Right renal pelvis (tissue), 4 donors: ENCODE measurements at regions not wholly inside any gene's neighbourhood (a gene's known extent, or its start where the extent isn't known, plus 50 kb on each side); places are given as distances from the start of the nearest gene placed in this dataset.
A peak's percentile ranks its signal among the peaks of the same experiment; 100 is the strongest.
"Not testable (repeated sequence)": the region's sequence is repeated elsewhere in the genome, so short reads cannot be mapped to it uniquely, and the experiment has no call there.

Source experiments
- DNase-seq, 4 donors: peaks; one replicate each; pipeline ENCODE4 v3.0.0-alpha.2; 2013; ENCODE audit warnings: low read depth in 4 of 4, low spot score in 3 of 4, missing footprints in 1 of 4

GRCh38 chr4:149211876-149212275 lies 603.8 kb downstream of the IQCM start:
- no peak for DNase-seq

- no peak for DNase-seq
Observed at GRCh38 chr4:149203256-149204001, 612.2 kb downstream of the IQCM start.

GRCh38 chr4:149202117-149202516 lies 613.5 kb downstream of the IQCM start:
- no peak for DNase-seq

GRCh38 chr4:149199594-149199993 lies 616.0 kb downstream of the IQCM start:
- no peak for DNase-seq

- no peak for DNase-seq
Observed at GRCh38 chr4:149194061-149194460, 621.6 kb downstream of the IQCM start.

GRCh38 chr4:149187726-149188125 lies 627.9 kb downstream of the IQCM start:
- no peak for DNase-seq

- no peak for DNase-seq
Observed at GRCh38 chr4:149183638-149184037, 632.0 kb downstream of the IQCM start.

- not testable (repeated sequence) for DNase-seq
Observed at GRCh38 chr4:149181459-149181858, 634.2 kb downstream of the IQCM start.

GRCh38 chr4:149176039-149176438 lies 639.6 kb downstream of the IQCM start:
- DNase-seq = no peak

GRCh38 chr4:149175549-149175948 lies 640.1 kb downstream of the IQCM start:
- no peak for DNase-seq

- DNase-seq = no peak
Observed at GRCh38 chr4:149173241-149174013, 642.2 kb downstream of the IQCM start.

GRCh38 chr4:149168645-149169044 lies 647.0 kb downstream of the IQCM start:
- DNase-seq = no peak

GRCh38 chr4:149166876-149167275 lies 648.8 kb downstream of the IQCM start:
- DNase-seq = peak in 1 of 4 donors; percentile 31

GRCh38 chr4:149166365-149166764 lies 649.3 kb downstream of the IQCM start:
- no peak for DNase-seq

- DNase-seq = no peak
Observed at GRCh38 chr4:149164282-149164681, 651.4 kb downstream of the IQCM start.

GRCh38 chr4:149161247-149161646 lies 654.4 kb downstream of the IQCM start:
- DNase-seq = no peak

- no peak for DNase-seq
Observed at GRCh38 chr4:149160370-149160769, 655.3 kb downstream of the IQCM start.

- DNase-seq = no peak
Observed at GRCh38 chr4:149158817-149159216, 656.8 kb downstream of the IQCM start.

GRCh38 chr4:149145803-149146202 lies 669.8 kb downstream of the IQCM start:
- no peak for DNase-seq

GRCh38 chr4:149144060-149144459 lies 671.6 kb downstream of the IQCM start:
- no peak for DNase-seq

GRCh38 chr4:149141391-149141790 lies 674.3 kb downstream of the IQCM start:
- no peak for DNase-seq

GRCh38 chr4:149140841-149141240 lies 674.8 kb downstream of the IQCM start:
- no peak for DNase-seq
